HCT116 (cell line): ENCODE measurements at regions not wholly inside any gene's neighbourhood (a gene's known extent, or its start where the extent isn't known, plus 50 kb on each side); places are given as distances from the start of the nearest gene placed in this dataset.

Source experiments
- ATAC-seq: fragments of 200-7000 bp; cut with Tn5 transposase; 2 replicates; pipeline ENCODE4 v1.9.1; 2020; ENCODE audit warnings: mild to moderate bottlenecking, moderate library complexity
- BruUV-seq: library from RNA; stranded (reverse); fragments of 400-500 nt; replicated peaks from 2 replicates; lab custom pipeline; 2021; lab: Mats Ljungman, UMichigan
- CTCF ChIA-PET: fragments of 300-600 bp; sonication (Branson Sonifier 250); formaldehyde crosslinking; loops from one replicate; lab custom pipeline; 2021; ENCODE audit warnings: antibody characterized with exemption; lab: Charles Lee
- POLR2A ChIA-PET: fragments of 300-600, 350-600 bp; sonication (Branson Sonifier 250); formaldehyde crosslinking; loops from one replicate; lab custom pipeline; 2021; ENCODE audit warnings: antibody characterized with exemption; lab: Charles Lee
- RAD21 ChIA-PET, 2 experiments: fragments of 300-600 bp; sonication (Branson Sonifier 250); formaldehyde crosslinking; loops; one replicate each; lab custom pipeline; 2023; ENCODE audit warnings: low total read pairs in 2 of 2; ENCODE audit not compliant: uncharacterized antibody in 2 of 2, unreplicated experiment in 2 of 2, low non-redundant PET in 1 of 2; lab: Charles Lee
- DNase-seq: peaks from one replicate; pipeline ENCODE4 v3.0.0-alpha.2; 2010; ENCODE audit warnings: low read depth, low spot score
- H2AFZ ChIP-seq: fragments of 200-600 bp; shearing (Covaris generic), sonication (generic); 2 replicates; pipeline ENCODE4 v1.6.1; 2017; ENCODE audit warnings: low read depth, mixed run types, mixed read lengths, antibody characterized with exemption, low read length; ENCODE audit not compliant: poor library complexity, severe bottlenecking
- H3K27ac ChIP-seq: 2 replicates; pipeline ENCODE4 v1.5.1; 2012; ENCODE audit warnings: low read depth, low read length
- H3K27me3 ChIP-seq: fragments of 200-600 bp; sonication (generic); 2 replicates; pipeline ENCODE4 v1.6.1; 2016; ENCODE audit warnings: mixed run types, low read length, mixed read lengths; ENCODE audit not compliant: insufficient read depth
- H3K36me3 ChIP-seq, 2 experiments: fragments of 200-500 bp in 1 of 2; fragments of 200-600 bp in 1 of 2; sonication (Bioruptor generic) in 1 of 2; sonication (generic) in 1 of 2; 2 replicates each; pipeline versions ENCODE4 v1.5.1 to v1.6.1; 2014 to 2016; ENCODE audit warnings: low read length in 2 of 2, inconsistent platforms in 1 of 2, mixed read lengths in 1 of 2, mixed run types in 1 of 2; ENCODE audit not compliant: insufficient read depth in 2 of 2, control insufficient read depth in 1 of 2
- H3K4me1 ChIP-seq, 2 experiments: fragments of 200-600 bp in 1 of 2; sonication (generic) in 1 of 2; 2 replicates each; pipeline versions ENCODE4 v1.5.1 to v1.6.1; 2012 to 2017; ENCODE audit warnings: low read length in 2 of 2, inconsistent platforms in 1 of 2, mild to moderate bottlenecking in 1 of 2, mixed read lengths in 1 of 2, mixed run types in 1 of 2, moderate library complexity in 1 of 2; ENCODE audit not compliant: insufficient read depth in 2 of 2, control insufficient read depth in 1 of 2
- H3K4me2 ChIP-seq: fragments of 200-600 bp; sonication (generic); 2 replicates; pipeline ENCODE4 v1.6.1; 2017; ENCODE audit warnings: mixed run types, low read length, mixed read lengths
- H3K4me3 ChIP-seq, 2 experiments: fragments of 200-600 bp in 1 of 2; sonication (generic) in 1 of 2; replicated peaks in 1 of 2; 2 replicates each; pipeline ENCODE4 v1.5.1; 2011 to 2016; ENCODE audit warnings: low read length in 2 of 2, control low read depth in 1 of 2, low read depth in 1 of 2, mild to moderate bottlenecking in 1 of 2, mixed read lengths in 1 of 2, mixed run types in 1 of 2
- H3K79me2 ChIP-seq: fragments of 200-600 bp; sonication (generic); 2 replicates; pipeline ENCODE4 v1.6.1; 2017; ENCODE audit warnings: mild to moderate bottlenecking, mixed run types, low read length, moderate library complexity, mixed read lengths; ENCODE audit not compliant: insufficient read depth
- H3K9ac ChIP-seq: fragments of 200-600 bp; sonication (generic); 2 replicates; pipeline ENCODE4 v1.6.1; 2016; ENCODE audit warnings: low read length, mixed read lengths
- H3K9me2 ChIP-seq: fragments of 200-600 bp; sonication (generic), shearing (Covaris generic); 2 replicates; pipeline ENCODE4 v1.6.1; 2017; ENCODE audit warnings: mixed run types, mild to moderate bottlenecking, moderate library complexity; ENCODE audit not compliant: insufficient read depth
- H3K9me3 ChIP-seq, 2 experiments: fragments of 200-500 bp in 1 of 2; fragments of 200-600 bp in 1 of 2; sonication (Bioruptor generic) in 1 of 2; sonication (generic) in 1 of 2; 2 replicates each; pipeline ENCODE4 v1.6.1; 2014 to 2017; ENCODE audit warnings: low read length in 2 of 2, mixed read lengths in 2 of 2, inconsistent platforms in 1 of 2, low read depth in 1 of 2, mild to moderate bottlenecking in 1 of 2, mixed run types in 1 of 2, moderate library complexity in 1 of 2; ENCODE audit not compliant: control insufficient read depth in 1 of 2, insufficient read depth in 1 of 2
- H4K20me1 ChIP-seq: fragments of 200-600 bp; sonication (generic), shearing (Covaris generic); 2 replicates; pipeline ENCODE4 v1.6.1; 2017; ENCODE audit warnings: mixed run types, mild to moderate bottlenecking, moderate library complexity; ENCODE audit not compliant: insufficient read depth
- ATF3 ChIP-seq: IDR thresholded peaks from 2 replicates; pipeline ENCODE4 v1.6.1; 2012
- CTCF ChIP-seq, 3 experiments: fragments of 200-600 bp in 1 of 3; sonication (generic) in 1 of 3; IDR thresholded peaks in 2 of 3; conservative IDR thresholded peaks in 1 of 3; 2 replicates each; pipeline ENCODE4 v1.5.1; 2012 to 2017; ENCODE audit warnings: low read depth in 2 of 3, low read length in 2 of 3, antibody characterized with exemption in 1 of 3, borderline replicate concordance in 1 of 3, control low read depth in 1 of 3, mild to moderate bottlenecking in 1 of 3, mixed read lengths in 1 of 3, mixed run types in 1 of 3, moderate library complexity in 1 of 3; ENCODE audit not compliant: insufficient read depth in 1 of 3
- EGR1 ChIP-seq: IDR thresholded peaks from 2 replicates; pipeline ENCODE4 v1.6.1; 2012; ENCODE audit warnings: low read depth
- EZH2 ChIP-seq: fragments of 200-600 bp; sonication (generic); IDR thresholded peaks from 2 replicates; pipeline ENCODE4 v1.6.1; 2017; ENCODE audit warnings: antibody characterized with exemption, mixed run types
- FOSL1 ChIP-seq: IDR thresholded peaks from 2 replicates; pipeline ENCODE4 v1.6.1; 2012; ENCODE audit warnings: low read depth
- JUND ChIP-seq: IDR thresholded peaks from 2 replicates; pipeline ENCODE4 v1.6.1; 2012
- MAX ChIP-seq: IDR thresholded peaks from 2 replicates; pipeline ENCODE4 v1.6.1; 2012
- POLR2A ChIP-seq: IDR thresholded peaks from 2 replicates; pipeline ENCODE4 v1.7.0; 2011; ENCODE audit warnings: borderline replicate concordance; ENCODE audit not compliant: insufficient read depth, insufficient read length; ENCODE audit errors: extremely low read depth
- RAD21 ChIP-seq: IDR thresholded peaks from 2 replicates; pipeline ENCODE4 v1.6.1; 2012; ENCODE audit warnings: low read depth, mild to moderate bottlenecking
- REST ChIP-seq: IDR thresholded peaks from 2 replicates; pipeline ENCODE4 v1.6.1; 2012; ENCODE audit warnings: low read depth
- SIN3A ChIP-seq: IDR thresholded peaks from 2 replicates; pipeline ENCODE4 v1.6.1; 2012; ENCODE audit warnings: low read depth
- SP1 ChIP-seq: IDR thresholded peaks from 2 replicates; pipeline ENCODE4 v1.6.1; 2012; ENCODE audit warnings: low read depth
- SRF ChIP-seq: IDR thresholded peaks from 2 replicates; pipeline ENCODE4 v1.6.1; 2012; ENCODE audit warnings: low read depth
- TCF7L2 ChIP-seq: IDR thresholded peaks from 2 replicates; pipeline ENCODE4 v1.7.0; 2011; ENCODE audit warnings: borderline replicate concordance, inconsistent platforms; ENCODE audit not compliant: insufficient read depth, insufficient read length; ENCODE audit errors: extremely low read depth
- intact Hi-C: fragments of 100-400 bp; cut with micrococcal nuclease; formaldehyde crosslinking; loops from 2 replicates; pipeline ENCODE4 v1.10.0; 2022

GRCh38 chr6:21752054-21752811 is 158.7 kb downstream of the SOX4 start:
- H3K4me2 ChIP-seq = peak overlapping the region; percentile 63
- H3K36me3 ChIP-seq = no peaks in the 10 kb centered on the region
- intact Hi-C loops = no loop called here
- H4K20me1 ChIP-seq = no peaks in the 10 kb centered on the region
- H3K4me1 ChIP-seq = peaks cover 39 to 62% of the 10 kb centered on the region in 2 experiments
- no peaks in the 10 kb centered on the region for H3K27me3 ChIP-seq
- DNase-seq = no peak
- H3K9me3 ChIP-seq = no peaks in the 10 kb centered on the region
- no peaks in the 10 kb centered on the region for H3K79me2 ChIP-seq
- H3K4me3 ChIP-seq = no peak overlapping the region
- peak overlapping the region; percentile 94 for H2AFZ ChIP-seq
- H3K9ac ChIP-seq = no peak overlapping the region
- BruUV-seq = no TSS peak
- ChIA-PET POLR2A (interaction anchor here (2.5 kb wide), 1 partner anchor 159 kb away, joined by 8 read pairs; the partner anchor contains the start of gene SOX4), CTCF (no interaction called here)
- no peak overlapping the region for H3K27ac ChIP-seq
- H3K9me2 ChIP-seq = no peaks in the 10 kb centered on the region
- TF ChIP-seq SIN3A (no peak), FOSL1 (peak; percentile 40; the same call in 1 of the 2 replicates), TCF7L2 (no peak), SRF (no peak), ATF3 (no peak), MAX (no peak), RAD21 (no peak), REST (no peak), CTCF (IDR thresholded peaks at IDR 0.05 in 2 of 3, conservative IDR thresholded peaks at IDR 0.05 in 1 of 3; ENCODE audit: borderline replicate concordance in 1 of 3, insufficient read depth in 1 of 3, low read depth in 2 of 3, low read length in 2 of 3) (no peak), SP1 (0 out of 2 replicates have a peak, but pooled peaks have one; percentile 26), JUND (peak; percentile 35; the same call in 1 of the 2 replicates), EZH2 (no peak), POLR2A (no peak), EGR1 (no peak)
- TF ChIP-seq, all 23 proteins: peak for 3
- no peak; the same call in 1 of the 2 replicates for ATAC-seq
- RAD21 ChIA-PET = no interaction called here
